K562 (cell line): ENCODE measurements at regions not wholly inside any gene's neighbourhood (a gene's known extent, or its start where the extent isn't known, plus 50 kb on each side); places are given as distances from the start of the nearest gene placed in this dataset.

Experiments used
- ATAC-seq: fragments of 200-7000 bp; cut with Tn5 transposase; 3 replicates; pipeline ENCODE4 v1.9.1; 2020; ENCODE audit warnings: moderate library complexity
- BruUV-seq: library from RNA; stranded (reverse); fragments of 400-500 nt; replicated peaks from 2 replicates; lab custom pipeline; 2021; lab: Mats Ljungman, UMichigan
- CTCF ChIA-PET: fragments of 300-600 bp; formaldehyde crosslinking; extraction: SDS; loops from one replicate; lab custom pipeline; 2021; ENCODE audit warnings: low intra/inter-chr PET ratio; lab: Yijun Ruan, JAX
- POLR2A ChIA-PET: fragments of 300-600, 350-650 bp; sonication (Branson Sonifier 250); formaldehyde crosslinking; extraction: SDS; loops from one replicate; lab custom pipeline; 2021; ENCODE audit warnings: antibody characterized with exemption, inconsistent platforms; lab: Yijun Ruan, JAX
- DNase-seq, 4 experiments: peaks; one replicate each; pipeline versions ENCODE4 v3.0.0 to v3.0.0-alpha.2; 2011 to 2018; ENCODE audit warnings: low spot score in 3 of 4, mixed read lengths in 3 of 4; ENCODE audit errors: extremely low read depth in 1 of 4
- FAIRE-seq: peaks from 2 replicates; lab custom pipeline; 2011; peaks lifted over from hg19 to GRCh38; lab: Jason Lieb, UNC
- H2AFZ ChIP-seq: 2 replicates; pipeline ENCODE4 v1.6.0; 2011; ENCODE audit warnings: low read depth, low read length, control low read depth, inconsistent platforms
- H3K27ac ChIP-seq: fragments of 200-600 bp; 3 replicates; pipeline ENCODE4 v1.8.0; 2011; ENCODE audit warnings: low read depth, mild to moderate bottlenecking, control low read depth, inconsistent platforms, low read length, moderate library complexity, mixed read lengths; ENCODE audit errors: extremely low read depth
- H3K27me3 ChIP-seq, 2 experiments: fragments of 300-600 bp in 1 of 2; 2 replicates in 1 of 2; 3 replicates in 1 of 2; pipeline versions ENCODE4 v1.6.0 to v1.8.0; 2011; ENCODE audit warnings: inconsistent platforms in 2 of 2, low read length in 2 of 2, mild to moderate bottlenecking in 1 of 2, mixed read lengths in 1 of 2, moderate library complexity in 1 of 2; ENCODE audit not compliant: control insufficient read depth in 2 of 2, insufficient read depth in 2 of 2
- H3K36me3 ChIP-seq: fragments of 300-600 bp; 3 replicates; pipeline ENCODE4 v1.8.0; 2011; ENCODE audit warnings: mild to moderate bottlenecking, low read length, inconsistent platforms; ENCODE audit not compliant: control insufficient read depth, insufficient read depth
- H3K4me1 ChIP-seq, 2 experiments: fragments of 200-600 bp in 1 of 2; replicated peaks in 1 of 2; 2 replicates in 1 of 2; 3 replicates in 1 of 2; pipeline versions ENCODE4 v1.5.1 to v1.8.0; 2011; ENCODE audit warnings: inconsistent platforms in 2 of 2, low read length in 2 of 2, mild to moderate bottlenecking in 1 of 2, mixed read lengths in 1 of 2, moderate library complexity in 1 of 2; ENCODE audit not compliant: control insufficient read depth in 2 of 2, insufficient read depth in 2 of 2
- H3K4me2 ChIP-seq: 2 replicates; pipeline ENCODE4 v1.6.1; 2011; ENCODE audit warnings: low read length, control low read depth, inconsistent platforms, mixed read lengths; ENCODE audit not compliant: insufficient read depth
- H3K4me3 ChIP-seq: fragments of 200-600 bp; sonication (generic), shearing (Covaris generic); 2 replicates; pipeline ENCODE4 v1.5.1; 2016; ENCODE audit warnings: control low read depth, inconsistent platforms
- H3K79me2 ChIP-seq: fragments of 200-600 bp; 3 replicates; pipeline ENCODE4 v1.8.0; 2011; ENCODE audit warnings: low read length, inconsistent platforms; ENCODE audit not compliant: control insufficient read depth, insufficient read depth
- H3K9ac ChIP-seq, 2 experiments: 2 replicates each; pipeline versions ENCODE4 v1.6.0 to v1.6.1; 2011; ENCODE audit warnings: low read depth in 2 of 2, low read length in 2 of 2, control low read depth in 1 of 2, inconsistent platforms in 1 of 2, mild to moderate bottlenecking in 1 of 2, mixed read lengths in 1 of 2; ENCODE audit not compliant: insufficient read depth in 1 of 2
- H3K9me1 ChIP-seq: one replicate; pipeline ENCODE4 v1.6.0; 2011; ENCODE audit warnings: inconsistent platforms, mild to moderate bottlenecking, low read length, moderate library complexity; ENCODE audit not compliant: control insufficient read depth, insufficient read depth
- H3K9me3 ChIP-seq: replicated peaks from 2 replicates; pipeline ENCODE4 v1.5.1; 2011; ENCODE audit warnings: low read depth, low read length, inconsistent platforms; ENCODE audit not compliant: control insufficient read depth, insufficient read depth
- H4K20me1 ChIP-seq: replicated peaks from 2 replicates; pipeline ENCODE4 v1.6.1; 2011; ENCODE audit warnings: low read length, inconsistent platforms, mixed read lengths; ENCODE audit not compliant: control insufficient read depth, insufficient read depth
- BACH1 ChIP-seq: fragments of 200-800 bp; sonication (Bioruptor generic); IDR thresholded peaks from 2 replicates; pipeline ENCODE4 v1.6.1; 2016; ENCODE audit warnings: missing genetic modification characterization, missing compliant biosample characterization
- CBX3 ChIP-seq, 2 experiments: IDR thresholded peaks; 1 replicate in 1 of 2; 2 replicates in 1 of 2; pipeline ENCODE4 v1.6.1; 2012; ENCODE audit warnings: inconsistent platforms in 2 of 2, low read length in 2 of 2, borderline replicate concordance in 1 of 2, control low read depth in 1 of 2
- EP300 ChIP-seq: IDR thresholded peaks from 2 replicates; pipeline ENCODE4 v1.6.1; 2012; ENCODE audit warnings: low read length, improper control_type of control experiment
- FOXM1 ChIP-seq, 2 experiments: fragments of 450-650 bp in 1 of 2; sonication (generic) in 1 of 2; formaldehyde crosslinking in 1 of 2; IDR thresholded peaks; 2 replicates each; pipeline versions ENCODE4 v1.6.1 to v1.9.0; 2017 to 2022; ENCODE audit warnings: low read depth in 2 of 2, mild to moderate bottlenecking in 2 of 2, missing genetic modification reagents in 1 of 2, moderate library complexity in 1 of 2
- MTA2 ChIP-seq: fragments of 450-650 bp; IDR thresholded peaks from 2 replicates; pipeline ENCODE4 v1.6.1; 2016; ENCODE audit warnings: low read depth
- PRMT5 ChIP-seq: sonication (generic); formaldehyde crosslinking; IDR thresholded peaks from 2 replicates; pipeline ENCODE4 v1.5.0; 2020; ENCODE audit warnings: missing genetic modification reagents
- SAFB ChIP-seq: fragments of 200-400 bp; formaldehyde crosslinking; IDR thresholded peaks from 2 replicates; pipeline ENCODE4 v1.6.1; 2017; ENCODE audit warnings: low read depth, low read length, borderline replicate concordance
- TAF1 ChIP-seq: IDR thresholded peaks from 2 replicates; pipeline ENCODE4 v1.6.1; 2011; ENCODE audit warnings: mild to moderate bottlenecking, low read length, moderate library complexity; ENCODE audit not compliant: insufficient read depth, control insufficient read depth, severe bottlenecking; ENCODE audit errors: extremely low read depth
- TCF7 ChIP-seq: sonication (generic); IDR thresholded peaks from 2 replicates; pipeline ENCODE4 v1.6.1; 2016; ENCODE audit warnings: antibody characterized with exemption, borderline replicate concordance
- ZNF121 ChIP-seq: sonication (generic); formaldehyde crosslinking; conservative IDR thresholded peaks from 2 replicates; pipeline ENCODE4 v1.8.0; 2022; ENCODE audit warnings: missing genetic modification reagents
- WGBS: fragments of 100-300 bp; shearing (Covaris generic); methylation state at CpG from one replicate; pipeline ENCODE4 v1.1.6; 2016; ENCODE audit warnings: low coverage, mixed read lengths; ENCODE audit not compliant: insufficient coverage; ENCODE audit errors: missing lambda C conversion rate; 5-methylcytosine and 5-hydroxymethylcytosine counted together
- in situ Hi-C: fragments of 300-500 bp; cut with MboI; formaldehyde crosslinking; loops from 4 replicates; pipeline ENCODE4 v1.15.0; 2018; ENCODE audit warnings: inconsistent platforms, mixed read lengths
- intact Hi-C: fragments of 100-400 bp; cut with micrococcal nuclease; formaldehyde crosslinking; loops from 2 replicates; pipeline ENCODE4 v1.14.2; 2022
- TF ChIP-seq, protein P1 (sequence below): fragments of 250-450 bp; sonication (Bioruptor Pico); IDR thresholded peaks from 2 replicates; pipeline ENCODE4 v1.8.0; 2021; ENCODE audit warnings: moderate library complexity, mild to moderate bottlenecking, inconsistent platforms
- TF ChIP-seq, protein P2 (sequence below): fragments of 200-800 bp; sonication (Bioruptor generic); IDR thresholded peaks from 2 replicates; pipeline ENCODE4 v1.6.1; 2017; ENCODE audit warnings: missing genetic modification characterization, missing compliant biosample characterization
- TF ChIP-seq, protein P3 (sequence below): fragments of 450-650 bp; conservative IDR thresholded peaks from 2 replicates; pipeline ENCODE4 v1.6.1; 2016; ENCODE audit warnings: missing genetic modification characterization, low read depth, mild to moderate bottlenecking, missing compliant biosample characterization, moderate library complexity
- TF ChIP-seq, protein P4 (sequence below): fragments of 450-650 bp; IDR thresholded peaks from 2 replicates; pipeline ENCODE4 v1.6.1; 2018; ENCODE audit not compliant: partially characterized antibody

DNA sequence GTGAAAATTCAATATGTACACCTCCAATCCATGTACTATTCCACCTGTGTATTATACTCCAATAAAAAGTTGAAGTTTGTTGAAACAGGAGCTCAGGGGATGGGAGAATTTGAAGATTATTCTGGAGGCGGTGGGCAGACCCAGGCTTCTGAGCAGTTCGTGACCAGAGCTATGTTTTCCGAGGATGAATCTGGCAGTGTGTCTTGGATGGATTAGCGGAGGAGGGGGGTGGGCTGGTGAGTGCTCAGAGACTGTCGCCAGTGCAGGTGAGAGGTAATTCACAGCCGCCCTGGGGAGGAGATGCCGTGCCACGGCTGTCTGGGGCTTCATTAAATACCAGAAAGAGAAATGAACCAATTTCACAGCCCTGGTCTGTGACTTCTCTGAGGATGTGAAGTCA, 283.0 kb upstream of the RTL1 start:
- Histone ChIP-seq H3K4me2 (no peak overlapping the region), H3K27me3 (peaks cover 0 to 23% of the 10 kb centered on the region in 2 experiments; a peak in 3 of 5 replicates), H3K9me1 (no peaks in the 10 kb centered on the region), H3K4me1 (peaks cover 0 to 7% of the 10 kb centered on the region in 2 experiments; a peak in 2 of 5 replicates), H3K4me3 (no peak overlapping the region), H3K79me2 (no peaks in the 10 kb centered on the region), H3K27ac (no peak overlapping the region), H3K9me3 (no peaks in the 10 kb centered on the region), H3K9ac (no peak overlapping the region), H4K20me1 (no peaks in the 10 kb centered on the region), H3K36me3 (no peaks in the 10 kb centered on the region), H2AFZ (no peak overlapping the region)
- FAIRE-seq (no peak), DNase-seq (no peak), ATAC-seq (no peak)
- CTCF ChIA-PET: no interaction called here
- intact Hi-C loops (no loop called here), in situ Hi-C loops (no loop called here)
- no TSS peak for BruUV-seq
- POLR2A ChIA-PET: interaction anchor here (0.5 kb wide), 1 partner anchor 151 kb away, joined by 3 read pairs; no protein-coding TSS in a partner anchor
- WGBS: 3% methylated on average over 6 of the region's 8 CpGs
- TF ChIP-seq EP300: no peak
- TF ChIP-seq MTA2: no peak
- no peak for TF ChIP-seq TCF7
- TF ChIP-seq TAF1: no peak
- TF ChIP-seq, protein P1, sequence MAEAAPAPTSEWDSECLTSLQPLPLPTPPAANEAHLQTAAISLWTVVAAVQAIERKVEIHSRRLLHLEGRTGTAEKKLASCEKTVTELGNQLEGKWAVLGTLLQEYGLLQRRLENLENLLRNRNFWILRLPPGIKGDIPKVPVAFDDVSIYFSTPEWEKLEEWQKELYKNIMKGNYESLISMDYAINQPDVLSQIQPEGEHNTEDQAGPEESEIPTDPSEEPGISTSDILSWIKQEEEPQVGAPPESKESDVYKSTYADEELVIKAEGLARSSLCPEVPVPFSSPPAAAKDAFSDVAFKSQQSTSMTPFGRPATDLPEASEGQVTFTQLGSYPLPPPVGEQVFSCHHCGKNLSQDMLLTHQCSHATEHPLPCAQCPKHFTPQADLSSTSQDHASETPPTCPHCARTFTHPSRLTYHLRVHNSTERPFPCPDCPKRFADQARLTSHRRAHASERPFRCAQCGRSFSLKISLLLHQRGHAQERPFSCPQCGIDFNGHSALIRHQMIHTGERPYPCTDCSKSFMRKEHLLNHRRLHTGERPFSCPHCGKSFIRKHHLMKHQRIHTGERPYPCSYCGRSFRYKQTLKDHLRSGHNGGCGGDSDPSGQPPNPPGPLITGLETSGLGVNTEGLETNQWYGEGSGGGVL: no peak
- TF ChIP-seq BACH1 (tag): no peak
- no peak for TF ChIP-seq SAFB
- TF ChIP-seq, protein P2, sequence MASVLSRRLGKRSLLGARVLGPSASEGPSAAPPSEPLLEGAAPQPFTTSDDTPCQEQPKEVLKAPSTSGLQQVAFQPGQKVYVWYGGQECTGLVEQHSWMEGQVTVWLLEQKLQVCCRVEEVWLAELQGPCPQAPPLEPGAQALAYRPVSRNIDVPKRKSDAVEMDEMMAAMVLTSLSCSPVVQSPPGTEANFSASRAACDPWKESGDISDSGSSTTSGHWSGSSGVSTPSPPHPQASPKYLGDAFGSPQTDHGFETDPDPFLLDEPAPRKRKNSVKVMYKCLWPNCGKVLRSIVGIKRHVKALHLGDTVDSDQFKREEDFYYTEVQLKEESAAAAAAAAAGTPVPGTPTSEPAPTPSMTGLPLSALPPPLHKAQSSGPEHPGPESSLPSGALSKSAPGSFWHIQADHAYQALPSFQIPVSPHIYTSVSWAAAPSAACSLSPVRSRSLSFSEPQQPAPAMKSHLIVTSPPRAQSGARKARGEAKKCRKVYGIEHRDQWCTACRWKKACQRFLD (CRISPR knock-in tag): no peak
- TF ChIP-seq, protein P3, sequence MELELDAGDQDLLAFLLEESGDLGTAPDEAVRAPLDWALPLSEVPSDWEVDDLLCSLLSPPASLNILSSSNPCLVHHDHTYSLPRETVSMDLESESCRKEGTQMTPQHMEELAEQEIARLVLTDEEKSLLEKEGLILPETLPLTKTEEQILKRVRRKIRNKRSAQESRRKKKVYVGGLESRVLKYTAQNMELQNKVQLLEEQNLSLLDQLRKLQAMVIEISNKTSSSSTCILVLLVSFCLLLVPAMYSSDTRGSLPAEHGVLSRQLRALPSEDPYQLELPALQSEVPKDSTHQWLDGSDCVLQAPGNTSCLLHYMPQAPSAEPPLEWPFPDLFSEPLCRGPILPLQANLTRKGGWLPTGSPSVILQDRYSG (tag): no peak
- TF ChIP-seq, protein P4, sequence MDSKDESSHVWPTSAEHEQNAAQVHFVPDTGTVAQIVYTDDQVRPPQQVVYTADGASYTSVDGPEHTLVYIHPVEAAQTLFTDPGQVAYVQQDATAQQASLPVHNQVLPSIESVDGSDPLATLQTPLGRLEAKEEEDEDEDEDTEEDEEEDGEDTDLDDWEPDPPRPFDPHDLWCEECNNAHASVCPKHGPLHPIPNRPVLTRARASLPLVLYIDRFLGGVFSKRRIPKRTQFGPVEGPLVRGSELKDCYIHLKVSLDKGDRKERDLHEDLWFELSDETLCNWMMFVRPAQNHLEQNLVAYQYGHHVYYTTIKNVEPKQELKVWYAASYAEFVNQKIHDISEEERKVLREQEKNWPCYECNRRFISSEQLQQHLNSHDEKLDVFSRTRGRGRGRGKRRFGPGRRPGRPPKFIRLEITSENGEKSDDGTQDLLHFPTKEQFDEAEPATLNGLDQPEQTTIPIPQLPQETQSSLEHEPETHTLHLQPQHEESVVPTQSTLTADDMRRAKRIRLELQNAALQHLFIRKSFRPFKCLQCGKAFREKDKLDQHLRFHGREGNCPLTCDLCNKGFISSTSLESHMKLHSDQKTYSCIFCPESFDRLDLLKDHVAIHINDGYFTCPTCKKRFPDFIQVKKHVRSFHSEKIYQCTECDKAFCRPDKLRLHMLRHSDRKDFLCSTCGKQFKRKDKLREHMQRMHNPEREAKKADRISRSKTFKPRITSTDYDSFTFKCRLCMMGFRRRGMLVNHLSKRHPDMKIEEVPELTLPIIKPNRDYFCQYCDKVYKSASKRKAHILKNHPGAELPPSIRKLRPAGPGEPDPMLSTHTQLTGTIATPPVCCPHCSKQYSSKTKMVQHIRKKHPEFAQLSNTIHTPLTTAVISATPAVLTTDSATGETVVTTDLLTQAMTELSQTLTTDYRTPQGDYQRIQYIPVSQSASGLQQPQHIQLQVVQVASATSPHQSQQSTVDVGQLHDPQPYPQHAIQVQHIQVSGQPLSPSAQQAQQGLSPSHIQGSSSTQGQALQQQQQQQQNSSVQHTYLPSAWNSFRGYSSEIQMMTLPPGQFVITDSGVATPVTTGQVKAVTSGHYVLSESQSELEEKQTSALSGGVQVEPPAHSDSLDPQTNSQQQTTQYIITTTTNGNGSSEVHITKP: no peak
- no peak for TF ChIP-seq FOXM1 (IDR thresholded peaks at IDR 0.05; ENCODE audit: low read depth)
- TF ChIP-seq FOXM1 (CRISPR knock-in tag; IDR thresholded peaks at IDR 0.05; ENCODE audit: low read depth): no peak
- TF ChIP-seq ZNF121: no peak
- no peak for TF ChIP-seq PRMT5 (CRISPR knock-in tag)
- no peak for TF ChIP-seq CBX3 (IDR thresholded peaks at IDR 0.05; ENCODE audit: borderline replicate concordance in 1 of 2, low read length in 2 of 2)
